ENCODE measurements at regions not wholly inside any gene's neighbourhood (a gene's known extent, or its start where the extent isn't known, plus 50 kb on each side); places are given as distances from the start of the nearest gene placed in this dataset.

GRCh38 chr17:21548236-21548635, 144.1 kb upstream of the KCNJ18 start:
- TF ChIP-seq POLR2AphosphoS5 (IDR thresholded peaks at IDR 0.05; ENCODE audit: borderline replicate concordance, low read depth, low read length) (no peak), EZH2 (IDR thresholded peaks at IDR 0.05) (no peak)
